ENCODE measurements at regions not wholly inside any gene's neighbourhood (a gene's known extent, or its start where the extent isn't known, plus 50 kb on each side); places are given as distances from the start of the nearest gene placed in this dataset.
"Not testable (repeated sequence)": the region's sequence is repeated elsewhere in the genome, so short reads cannot be mapped to it uniquely, and the experiment has no call there.

- no peaks in the 10 kb centered on the region for H3K36me3 ChIP-seq (ENCODE audit: insufficient read depth, low read length)
- no peaks in the 10 kb centered on the region for H3K9me3 ChIP-seq (ENCODE audit: control insufficient read depth, insufficient read depth, low read length)
- peaks cover 8% of the 10 kb centered on the region for H3K4me1 ChIP-seq (ENCODE audit: insufficient read depth, low read length)
- no peak overlapping the region; the same call in 1 of the 2 replicates for H3K9ac ChIP-seq (ENCODE audit: low read depth, low read length)
These were observed 68.9 kb upstream of the GJB6 start for GRCh38 chr13:20301015-20301402.

DNA sequence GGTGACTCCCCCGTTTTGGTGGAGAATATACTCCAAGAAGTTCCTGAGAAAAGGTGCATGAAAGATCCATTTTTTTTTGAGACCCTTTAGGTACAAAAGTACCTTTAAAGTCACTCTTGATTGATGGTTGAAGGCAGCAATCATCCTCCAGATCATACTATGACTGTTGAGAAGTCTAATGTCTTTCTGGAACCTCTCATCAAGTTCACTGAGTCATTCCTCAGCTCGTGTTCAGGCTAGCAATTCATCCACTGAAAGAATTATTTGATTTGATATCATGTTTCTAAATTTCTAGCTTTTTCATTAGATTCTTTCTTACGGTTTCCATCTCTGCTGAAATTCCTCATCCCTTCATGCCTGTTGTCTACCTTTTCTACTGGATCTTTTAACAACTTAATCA lies 65.1 kb upstream of the GJB6 start:
- H3K36me3 ChIP-seq (ENCODE audit: insufficient read depth, low read length), result no peaks in the 10 kb centered on the region
- H3K9ac ChIP-seq (ENCODE audit: low read depth, low read length), result no peak overlapping the region
- H3K4me1 ChIP-seq (ENCODE audit: insufficient read depth, low read length), result peaks cover 8% of the 10 kb centered on the region
- no peaks in the 10 kb centered on the region for H3K9me3 ChIP-seq (ENCODE audit: control insufficient read depth, insufficient read depth, low read length)

- Histone ChIP-seq H3K9ac (ENCODE audit: low read depth, low read length) (no peak overlapping the region), H3K36me3 (ENCODE audit: insufficient read depth, low read length) (no peaks in the 10 kb centered on the region), H3K9me3 (ENCODE audit: control insufficient read depth, insufficient read depth, low read length) (no peaks in the 10 kb centered on the region), H3K4me1 (ENCODE audit: insufficient read depth, low read length) (peaks cover 8% of the 10 kb centered on the region)
These were observed 63.8 kb upstream of the GJB6 start for GRCh38 chr13:20295956-20296355.

DNA sequence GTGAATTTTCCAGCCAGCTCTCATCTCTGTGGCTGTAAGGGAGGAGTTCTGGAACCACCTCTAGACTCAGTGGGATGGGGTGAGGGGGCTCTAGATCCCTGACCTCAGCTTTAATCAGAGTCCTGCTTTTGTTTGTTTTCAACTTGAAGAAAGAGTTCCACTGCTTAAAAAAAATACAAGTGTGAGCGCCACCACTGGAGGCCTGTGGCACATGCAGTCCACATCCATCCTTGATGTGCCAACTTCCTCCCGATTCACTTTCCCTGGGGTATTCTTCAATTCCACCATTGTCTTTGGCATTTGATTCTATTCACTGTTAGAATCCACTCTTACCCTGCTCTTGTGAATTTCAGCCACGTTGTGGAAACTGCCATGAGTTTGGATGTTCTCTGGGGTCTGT lies 62.4 kb upstream of the GJB6 start:
- H3K9ac ChIP-seq (ENCODE audit: low read depth, low read length), result no peak overlapping the region
- H3K4me1 ChIP-seq (ENCODE audit: insufficient read depth, low read length), result peaks cover 8% of the 10 kb centered on the region
- H3K36me3 ChIP-seq (ENCODE audit: insufficient read depth, low read length), result no peaks in the 10 kb centered on the region
- no peaks in the 10 kb centered on the region for H3K9me3 ChIP-seq (ENCODE audit: control insufficient read depth, insufficient read depth, low read length)

DNA sequence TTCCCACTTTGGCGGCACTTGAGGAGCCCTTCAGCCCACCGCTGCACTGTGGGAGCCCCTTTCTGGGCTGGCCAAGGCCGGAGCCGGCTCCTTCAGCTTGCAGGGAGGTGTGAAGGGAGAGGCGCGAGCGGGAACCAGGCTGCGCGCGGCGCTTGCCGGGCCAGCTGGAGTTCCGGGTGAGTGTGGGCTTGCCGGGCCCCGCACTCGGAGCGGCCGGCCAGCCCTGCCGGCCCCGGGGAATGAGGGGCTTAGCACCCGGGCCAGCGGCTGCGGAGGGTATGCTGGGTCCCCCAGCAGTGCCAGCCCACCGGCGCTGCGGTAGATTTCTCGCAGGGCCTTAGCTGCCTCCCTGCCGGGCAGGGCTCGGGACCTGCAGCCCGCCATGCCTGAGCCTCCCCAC lies 60.2 kb upstream of the GJB6 start:
- H3K36me3 ChIP-seq (ENCODE audit: insufficient read depth, low read length); H3K4me1 ChIP-seq (ENCODE audit: insufficient read depth, low read length); H3K9ac ChIP-seq (ENCODE audit: low read depth, low read length); H3K9me3 ChIP-seq (ENCODE audit: control insufficient read depth, insufficient read depth, low read length): not testable (repeated sequence)

GRCh38 chr13:20291675-20292074 lies 59.6 kb upstream of the GJB6 start:
- Histone ChIP-seq H3K36me3 (ENCODE audit: insufficient read depth, low read length) (no peaks in the 10 kb centered on the region), H3K4me1 (ENCODE audit: insufficient read depth, low read length) (no peaks in the 10 kb centered on the region), H3K9me3 (ENCODE audit: control insufficient read depth, insufficient read depth, low read length) (no peaks in the 10 kb centered on the region), H3K9ac (ENCODE audit: low read depth, low read length) (no peak overlapping the region)

GRCh38 chr13:20291037-20291436 lies 58.9 kb upstream of the GJB6 start:
- Histone ChIP-seq H3K9ac (ENCODE audit: low read depth, low read length) (no peak overlapping the region), H3K4me1 (ENCODE audit: insufficient read depth, low read length) (no peaks in the 10 kb centered on the region), H3K9me3 (ENCODE audit: control insufficient read depth, insufficient read depth, low read length) (no peaks in the 10 kb centered on the region), H3K36me3 (ENCODE audit: insufficient read depth, low read length) (no peaks in the 10 kb centered on the region)

DNA sequence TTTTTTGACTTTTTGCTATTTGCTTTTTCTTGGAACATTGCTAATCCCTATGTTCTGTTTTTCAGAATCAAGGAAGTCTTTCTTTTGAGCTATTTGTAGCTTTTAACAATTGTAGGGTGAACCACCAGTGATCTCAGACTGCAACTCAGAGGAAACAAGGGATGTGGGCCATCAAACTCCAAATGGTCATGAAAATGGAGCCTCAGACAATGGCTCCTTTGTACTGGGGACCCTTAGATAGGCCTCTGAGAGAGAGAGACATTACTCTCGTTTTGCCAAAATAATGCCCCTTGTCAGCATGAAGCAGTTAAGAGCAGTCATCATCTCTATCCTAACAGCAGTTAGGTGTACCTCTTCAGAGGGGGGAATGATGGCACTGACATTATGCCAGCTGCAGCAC lies 56.4 kb upstream of the GJB6 start:
- no peaks in the 10 kb centered on the region for H3K9me3 ChIP-seq (ENCODE audit: control insufficient read depth, insufficient read depth, low read length)

DNA sequence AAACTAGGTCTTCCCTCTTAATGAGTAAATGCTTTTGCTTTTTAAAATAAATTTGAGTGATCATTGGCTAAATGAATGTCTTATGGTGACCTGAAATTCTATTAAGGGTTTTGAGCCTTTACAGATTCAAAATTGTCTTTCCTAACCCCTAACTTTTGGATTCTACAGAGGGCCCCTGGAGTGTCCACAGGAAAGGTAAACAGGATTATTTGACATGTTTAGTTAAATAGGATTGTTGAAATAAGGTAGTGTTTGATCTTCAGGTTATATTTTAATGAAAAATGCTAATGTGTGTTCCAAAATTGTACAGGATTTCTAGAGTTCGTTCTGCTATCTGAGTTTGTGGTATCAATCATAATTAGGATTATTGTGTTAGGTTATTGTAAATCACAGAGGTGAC lies 55.9 kb upstream of the GJB6 start:
- H3K36me3 ChIP-seq (ENCODE audit: insufficient read depth, low read length), result no peaks in the 10 kb centered on the region
- no peaks in the 10 kb centered on the region for H3K9me3 ChIP-seq (ENCODE audit: control insufficient read depth, insufficient read depth, low read length)
- no peak overlapping the region for H3K9ac ChIP-seq (ENCODE audit: low read depth, low read length)
- H3K4me1 ChIP-seq (ENCODE audit: insufficient read depth, low read length), result no peaks in the 10 kb centered on the region

More for the DNA sequence above, 56.4 kb upstream of the GJB6 start:
- no peaks in the 10 kb centered on the region for H3K4me1 ChIP-seq (ENCODE audit: insufficient read depth, low read length)
- H3K9ac ChIP-seq (ENCODE audit: low read depth, low read length), result no peak overlapping the region
- H3K36me3 ChIP-seq (ENCODE audit: insufficient read depth, low read length), result no peaks in the 10 kb centered on the region

- H3K9ac ChIP-seq (ENCODE audit: low read depth, low read length), result no peak overlapping the region
- H3K4me1 ChIP-seq (ENCODE audit: insufficient read depth, low read length), result no peaks in the 10 kb centered on the region
- H3K36me3 ChIP-seq (ENCODE audit: insufficient read depth, low read length), result no peaks in the 10 kb centered on the region
- H3K9me3 ChIP-seq (ENCODE audit: control insufficient read depth, insufficient read depth, low read length), result no peaks in the 10 kb centered on the region
These were observed 53.4 kb upstream of the GJB6 start for GRCh38 chr13:20285530-20285929.

Measured in ES-I3 (cell line).